ENCODE measurements at regions not wholly inside any gene's neighbourhood (a gene's known extent, or its start where the extent isn't known, plus 50 kb on each side); places are given as distances from the start of the nearest gene placed in this dataset.

- no peak for TF ChIP-seq CTCF (IDR thresholded peaks at IDR 0.05)
- TF ChIP-seq EZH2 (IDR thresholded peaks at IDR 0.05): no peak
- no peak for TF ChIP-seq EZH2phosphoT487 (IDR thresholded peaks at IDR 0.05)
Measured at GRCh38 chr6:134551245-134551960, 233.5 kb upstream of the SGK1 start.

Data from neural progenitor cell (in vitro differentiated cells).